OCI-LY1 (cell line): ENCODE measurements at regions not wholly inside any gene's neighbourhood (a gene's known extent, or its start where the extent isn't known, plus 50 kb on each side); places are given as distances from the start of the nearest gene placed in this dataset.

Experiments used
- EZH2 ChIP-seq: fragments of 200-600 bp; sonication (generic), shearing (Covaris generic); IDR thresholded peaks from 2 replicates; pipeline ENCODE4 v1.8.0; 2017; ENCODE audit warnings: borderline replicate concordance, mixed run types, mild to moderate bottlenecking, antibody characterized with exemption, low read length, moderate library complexity, mixed read lengths
- TF ChIP-seq, protein P1 (sequence below): fragments of 200-600 bp; sonication (generic), shearing (Covaris generic); IDR thresholded peaks from 2 replicates; pipeline ENCODE4 v1.5.1; 2017; ENCODE audit warnings: mild to moderate bottlenecking, antibody characterized with exemption, low read length, moderate library complexity, mixed read lengths

DNA sequence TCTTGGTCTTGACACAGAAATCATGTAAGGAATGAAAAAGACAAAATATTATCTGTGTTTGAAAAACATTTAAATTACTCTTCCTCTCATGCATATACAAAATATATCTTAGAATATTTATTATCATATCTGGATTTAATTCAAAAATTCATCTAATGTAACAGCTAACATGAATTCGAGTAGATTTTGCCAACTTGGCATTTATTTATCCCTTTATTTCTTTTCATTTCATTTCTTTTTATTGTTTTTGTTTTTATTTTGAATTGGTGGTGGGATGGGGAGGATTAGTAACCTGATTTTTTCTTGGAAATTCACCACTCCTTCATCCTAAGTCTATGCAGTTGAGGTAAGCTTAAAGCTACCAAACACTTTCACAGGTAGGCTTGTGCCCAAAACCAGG, 508.7 kb downstream of the EPHA7 start:
- TF ChIP-seq, protein P1, sequence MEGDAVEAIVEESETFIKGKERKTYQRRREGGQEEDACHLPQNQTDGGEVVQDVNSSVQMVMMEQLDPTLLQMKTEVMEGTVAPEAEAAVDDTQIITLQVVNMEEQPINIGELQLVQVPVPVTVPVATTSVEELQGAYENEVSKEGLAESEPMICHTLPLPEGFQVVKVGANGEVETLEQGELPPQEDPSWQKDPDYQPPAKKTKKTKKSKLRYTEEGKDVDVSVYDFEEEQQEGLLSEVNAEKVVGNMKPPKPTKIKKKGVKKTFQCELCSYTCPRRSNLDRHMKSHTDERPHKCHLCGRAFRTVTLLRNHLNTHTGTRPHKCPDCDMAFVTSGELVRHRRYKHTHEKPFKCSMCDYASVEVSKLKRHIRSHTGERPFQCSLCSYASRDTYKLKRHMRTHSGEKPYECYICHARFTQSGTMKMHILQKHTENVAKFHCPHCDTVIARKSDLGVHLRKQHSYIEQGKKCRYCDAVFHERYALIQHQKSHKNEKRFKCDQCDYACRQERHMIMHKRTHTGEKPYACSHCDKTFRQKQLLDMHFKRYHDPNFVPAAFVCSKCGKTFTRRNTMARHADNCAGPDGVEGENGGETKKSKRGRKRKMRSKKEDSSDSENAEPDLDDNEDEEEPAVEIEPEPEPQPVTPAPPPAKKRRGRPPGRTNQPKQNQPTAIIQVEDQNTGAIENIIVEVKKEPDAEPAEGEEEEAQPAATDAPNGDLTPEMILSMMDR = no peak
- TF ChIP-seq EZH2 = no peak
